ENCODE measurements at regions not wholly inside any gene's neighbourhood (a gene's known extent, or its start where the extent isn't known, plus 50 kb on each side); places are given as distances from the start of the nearest gene placed in this dataset.

DNA sequence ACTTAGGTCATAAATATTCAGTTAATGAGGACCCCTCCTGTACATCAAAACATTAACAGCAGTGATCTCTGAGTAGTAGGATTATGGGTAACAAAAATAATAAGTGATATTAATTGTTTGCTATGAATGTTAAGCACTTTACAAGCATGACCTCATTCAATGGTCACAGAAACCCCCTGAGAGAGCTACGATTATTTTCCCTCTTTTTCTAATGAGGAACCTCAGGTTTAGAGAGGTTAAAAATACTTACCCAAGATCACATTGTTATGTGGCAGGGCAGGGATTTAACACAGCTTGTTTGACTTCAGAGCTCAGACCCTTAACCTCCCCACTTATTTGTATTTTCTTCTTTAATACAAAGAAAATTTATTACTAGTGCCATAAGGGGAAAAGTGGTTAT, 228.2 kb downstream of the TBL1XR1 start:
- H3K4me3 ChIP-seq (replicated peaks; ENCODE audit: low read depth, low read length), result no peak overlapping the region
- DNase-seq (ENCODE audit: low read depth), result no peak
- TF ChIP-seq, protein P1, sequence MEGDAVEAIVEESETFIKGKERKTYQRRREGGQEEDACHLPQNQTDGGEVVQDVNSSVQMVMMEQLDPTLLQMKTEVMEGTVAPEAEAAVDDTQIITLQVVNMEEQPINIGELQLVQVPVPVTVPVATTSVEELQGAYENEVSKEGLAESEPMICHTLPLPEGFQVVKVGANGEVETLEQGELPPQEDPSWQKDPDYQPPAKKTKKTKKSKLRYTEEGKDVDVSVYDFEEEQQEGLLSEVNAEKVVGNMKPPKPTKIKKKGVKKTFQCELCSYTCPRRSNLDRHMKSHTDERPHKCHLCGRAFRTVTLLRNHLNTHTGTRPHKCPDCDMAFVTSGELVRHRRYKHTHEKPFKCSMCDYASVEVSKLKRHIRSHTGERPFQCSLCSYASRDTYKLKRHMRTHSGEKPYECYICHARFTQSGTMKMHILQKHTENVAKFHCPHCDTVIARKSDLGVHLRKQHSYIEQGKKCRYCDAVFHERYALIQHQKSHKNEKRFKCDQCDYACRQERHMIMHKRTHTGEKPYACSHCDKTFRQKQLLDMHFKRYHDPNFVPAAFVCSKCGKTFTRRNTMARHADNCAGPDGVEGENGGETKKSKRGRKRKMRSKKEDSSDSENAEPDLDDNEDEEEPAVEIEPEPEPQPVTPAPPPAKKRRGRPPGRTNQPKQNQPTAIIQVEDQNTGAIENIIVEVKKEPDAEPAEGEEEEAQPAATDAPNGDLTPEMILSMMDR (IDR thresholded peaks at IDR 0.05; ENCODE audit: low read length, missing control alignments), result no peak

DNA sequence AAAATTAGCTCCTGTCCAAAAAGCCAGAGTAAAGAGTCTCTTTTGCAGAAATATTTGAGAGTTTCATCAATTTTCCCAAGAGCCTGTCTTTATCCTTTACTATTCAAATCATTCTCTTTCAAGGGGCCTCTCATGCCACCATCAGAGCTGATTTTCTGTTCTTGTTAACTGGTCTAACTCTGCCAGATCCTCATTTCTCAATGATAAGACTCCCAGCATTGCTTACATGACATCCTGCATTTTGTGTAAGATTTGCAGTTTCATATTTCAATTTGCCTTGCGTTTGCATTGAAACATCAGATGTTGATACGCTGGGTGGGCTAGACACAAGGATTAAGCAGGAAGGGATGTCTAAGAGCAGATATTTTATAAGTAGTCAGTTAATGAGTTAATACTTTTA, 228.7 kb downstream of the TBL1XR1 start:
- TF ChIP-seq, protein P1 (IDR thresholded peaks at IDR 0.05; ENCODE audit: low read length, missing control alignments), result no peak
- no peak for DNase-seq (ENCODE audit: low read depth)
- H3K4me3 ChIP-seq (replicated peaks; ENCODE audit: low read depth, low read length), result no peak overlapping the region

DNA sequence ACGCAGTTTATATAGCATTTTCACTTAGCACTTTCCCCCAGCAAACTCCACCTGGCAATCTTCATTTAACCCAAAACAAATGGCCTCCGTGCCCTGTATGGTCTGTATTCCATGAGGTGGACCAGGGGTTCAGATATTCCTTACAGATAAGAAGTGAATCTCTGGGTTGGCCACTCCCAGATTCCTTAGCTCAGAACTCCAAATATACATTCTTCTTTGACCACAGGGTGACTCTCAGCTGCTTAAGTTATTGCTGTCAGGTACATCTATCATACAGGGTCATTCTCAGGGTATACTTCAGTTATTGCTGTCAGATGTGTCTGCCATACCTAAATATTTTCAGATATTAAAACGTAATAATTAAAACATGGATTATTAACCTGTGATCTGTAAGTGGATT, 229.8 kb downstream of the TBL1XR1 start:
- no peak for DNase-seq (ENCODE audit: low read depth)

DNA sequence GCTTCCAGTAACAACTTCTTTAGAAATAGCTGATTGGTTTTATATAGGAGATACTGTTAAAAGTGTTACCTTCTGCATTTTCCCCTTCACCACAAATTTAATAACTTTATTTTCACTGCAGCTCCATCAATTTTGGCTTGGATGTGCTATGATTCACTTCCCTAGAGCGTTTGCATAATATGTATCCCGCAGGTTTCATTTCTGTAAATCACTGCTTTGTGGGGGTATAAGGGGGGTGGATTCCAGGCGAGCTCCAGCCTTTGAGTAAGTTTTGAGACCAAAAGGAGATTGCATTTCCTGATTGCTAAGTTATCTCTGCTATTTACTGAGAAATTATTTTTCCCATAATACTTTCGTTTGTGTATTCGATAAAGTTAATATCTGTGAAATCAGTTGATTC, 232.6 kb downstream of the TBL1XR1 start:
- DNase-seq (ENCODE audit: low read depth), result peak; percentile 17
- no peak overlapping the region for H3K4me3 ChIP-seq (replicated peaks; ENCODE audit: low read depth, low read length)
- TF ChIP-seq, protein P1 (IDR thresholded peaks at IDR 0.05; ENCODE audit: low read length, missing control alignments), result no peak

More for the DNA sequence above, 229.8 kb downstream of the TBL1XR1 start:
- no peak overlapping the region for H3K4me3 ChIP-seq (replicated peaks; ENCODE audit: low read depth, low read length)
- TF ChIP-seq, protein P1 (IDR thresholded peaks at IDR 0.05; ENCODE audit: low read length, missing control alignments), result no peak

DNA sequence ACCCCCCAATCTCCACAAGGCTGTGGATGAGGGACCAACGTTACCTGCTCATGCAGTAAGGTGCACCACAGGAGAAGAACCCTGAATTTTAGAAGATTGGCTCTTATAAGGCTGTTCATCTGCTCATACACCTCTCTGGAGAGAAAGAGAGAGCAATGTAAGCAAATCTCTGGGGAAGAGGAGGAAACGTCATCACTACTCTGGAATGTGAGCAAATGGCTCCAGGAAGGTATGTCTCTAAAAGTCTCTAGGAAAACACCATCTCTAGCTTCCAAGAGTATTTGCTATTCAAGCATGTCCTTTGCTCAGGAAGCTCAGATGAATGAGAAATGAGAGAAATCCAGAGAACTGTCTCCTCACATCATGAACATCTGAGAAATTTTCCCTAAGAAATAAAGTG, 235.4 kb downstream of the TBL1XR1 start:
- peak; percentile 50 for DNase-seq (ENCODE audit: low read depth)
- TF ChIP-seq, protein P1 (IDR thresholded peaks at IDR 0.05; ENCODE audit: low read length, missing control alignments), result no peak
- no peak overlapping the region for H3K4me3 ChIP-seq (replicated peaks; ENCODE audit: low read depth, low read length)

DNA sequence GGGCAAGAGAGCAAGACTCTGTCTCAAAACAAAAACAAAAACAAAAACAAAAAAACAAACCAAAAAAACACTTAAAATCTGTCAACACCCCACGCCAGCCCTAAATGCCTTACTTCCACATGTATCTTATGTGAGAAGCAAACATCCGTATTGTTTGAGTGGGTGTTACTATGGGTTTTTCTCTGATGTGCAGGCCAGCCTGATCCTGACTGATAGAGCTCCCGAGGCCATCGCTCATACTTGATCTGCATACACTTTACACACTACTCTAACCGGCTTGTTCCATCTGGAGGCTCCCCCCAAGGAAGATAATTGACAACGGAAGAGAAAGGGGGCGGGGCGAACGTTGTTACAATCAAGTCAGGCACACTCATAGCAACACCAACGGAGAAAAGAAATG, 237.4 kb downstream of the TBL1XR1 start:
- TF ChIP-seq, protein P1 (IDR thresholded peaks at IDR 0.05; ENCODE audit: low read length, missing control alignments), result no peak
- no peak for DNase-seq (ENCODE audit: low read depth)
- H3K4me3 ChIP-seq (replicated peaks; ENCODE audit: low read depth, low read length), result no peak overlapping the region

DNA sequence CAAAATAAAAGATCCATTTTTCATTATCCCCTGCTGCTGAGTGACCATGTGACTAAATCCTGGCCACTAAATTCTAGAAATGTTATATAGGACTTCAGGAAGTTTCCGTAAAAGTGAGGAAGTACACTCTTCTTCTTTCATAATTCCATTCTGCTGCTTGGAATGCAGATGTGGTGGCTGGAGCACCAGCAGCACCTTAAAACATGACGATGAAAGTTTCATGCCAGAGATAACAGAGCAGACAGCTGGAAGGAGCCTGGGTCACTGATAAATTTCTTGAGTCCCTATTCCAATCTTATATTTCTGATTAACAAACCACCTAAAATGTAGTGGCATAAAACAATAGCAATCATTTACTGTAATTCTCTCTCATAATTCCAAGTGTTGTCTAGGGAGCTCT, 238.7 kb downstream of the TBL1XR1 start:
- TF ChIP-seq, protein P1 (IDR thresholded peaks at IDR 0.05; ENCODE audit: low read length, missing control alignments), result no peak
- DNase-seq (ENCODE audit: low read depth), result no peak
- H3K4me3 ChIP-seq (replicated peaks; ENCODE audit: low read depth, low read length), result no peak overlapping the region
